NCI-H2196 treated with DMSO at 0.1 percent for 48 hours (cell line): ENCODE measurements at regions not wholly inside any gene's neighbourhood (a gene's known extent, or its start where the extent isn't known, plus 50 kb on each side); places are given as distances from the start of the nearest gene placed in this dataset.
"Not testable (repeated sequence)": the region's sequence is repeated elsewhere in the genome, so short reads cannot be mapped to it uniquely, and the experiment has no call there.

Source experiments
- DNase-seq: peaks from one replicate; lab custom pipeline; 2025; ENCODE audit not compliant: unreplicated experiment; lab: John Stamatoyannopoulos, UW

DNA sequence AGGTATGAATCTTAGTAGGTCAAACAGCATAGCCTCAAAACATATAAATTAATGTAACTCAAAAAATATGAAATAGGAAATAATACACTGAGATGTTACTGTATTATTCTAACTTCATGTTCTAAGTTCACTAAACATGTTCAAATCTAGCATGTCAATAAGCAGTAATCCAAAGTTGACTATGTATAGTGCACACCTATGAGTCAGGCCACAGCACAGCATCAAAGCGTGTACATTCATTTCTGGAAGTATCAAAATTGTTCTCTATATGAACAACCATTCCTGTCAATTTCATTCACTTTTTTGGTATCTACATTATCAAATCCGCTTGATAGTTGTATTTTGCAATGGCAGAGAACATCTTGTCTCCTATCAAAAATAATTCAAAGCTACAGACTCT, 418.9 kb upstream of the POM121L12 start:
- no peak for DNase-seq

- DNase-seq, result no peak
Observed at GRCh38 chr7:52615021-52615695, 420.3 kb upstream of the POM121L12 start.

DNA sequence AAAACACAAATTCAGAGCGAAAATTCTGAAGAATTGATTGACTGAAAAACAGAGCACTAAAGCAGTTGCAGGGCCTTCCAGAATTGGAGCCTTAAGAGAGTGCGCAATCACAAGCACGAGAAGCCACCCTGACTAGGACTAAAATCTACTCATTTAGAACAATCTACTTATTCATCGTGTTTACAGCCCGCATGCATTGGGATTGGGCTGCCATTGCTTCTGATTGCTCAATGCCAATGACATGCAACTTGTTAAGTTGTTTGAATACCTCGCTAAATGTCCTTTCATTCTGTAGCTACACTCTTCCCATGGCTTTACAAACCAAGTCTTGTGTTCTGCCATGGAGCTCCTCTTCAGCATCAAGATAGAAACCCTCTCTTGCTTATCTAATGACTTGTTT, 425.9 kb upstream of the POM121L12 start:
- DNase-seq, result no peak

- no peak for DNase-seq
Observed at GRCh38 chr7:52592698-52593097, 442.7 kb upstream of the POM121L12 start.

DNA sequence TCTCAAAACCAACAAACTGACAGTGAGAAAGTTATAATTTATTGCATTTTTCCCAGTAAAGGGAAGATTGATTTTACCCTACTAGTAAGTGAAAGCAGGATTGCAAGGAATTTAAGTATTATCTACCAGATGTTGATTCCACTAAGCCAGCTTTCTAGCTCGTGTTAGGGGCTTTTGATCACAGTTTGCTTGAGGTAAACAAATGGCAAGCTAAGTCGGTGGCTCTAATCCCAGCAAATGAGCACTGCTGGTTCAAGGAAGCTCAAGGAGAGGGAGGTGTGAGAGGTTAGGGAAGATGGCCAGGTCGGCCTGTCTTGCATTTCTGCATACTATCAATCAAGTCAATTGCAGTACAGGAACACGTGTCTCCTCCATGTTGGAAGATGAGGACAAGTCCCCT, 448.7 kb upstream of the POM121L12 start:
- DNase-seq, result no peak

DNA sequence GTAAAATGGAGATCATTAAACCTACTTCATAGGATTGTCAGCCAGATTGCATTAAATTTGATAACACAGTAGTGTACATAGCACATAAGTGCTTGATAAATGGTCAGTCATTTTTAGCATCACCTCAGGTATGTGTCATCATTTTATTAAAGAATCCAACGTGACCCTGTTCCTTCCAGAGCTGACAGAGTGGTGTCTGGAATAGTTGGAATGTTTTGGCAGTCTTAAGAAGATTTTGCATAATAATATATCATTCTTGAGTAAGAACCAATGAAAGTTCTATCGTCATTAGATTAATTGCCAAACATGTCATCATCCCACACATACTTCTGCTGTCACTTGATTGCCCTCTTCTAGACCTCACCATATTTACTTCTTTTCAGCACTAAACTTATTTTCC, 451.4 kb upstream of the POM121L12 start:
- DNase-seq, result no peak

- DNase-seq, result not testable (repeated sequence)
Observed at GRCh38 chr7:52573141-52573540, 462.3 kb upstream of the POM121L12 start.

DNA sequence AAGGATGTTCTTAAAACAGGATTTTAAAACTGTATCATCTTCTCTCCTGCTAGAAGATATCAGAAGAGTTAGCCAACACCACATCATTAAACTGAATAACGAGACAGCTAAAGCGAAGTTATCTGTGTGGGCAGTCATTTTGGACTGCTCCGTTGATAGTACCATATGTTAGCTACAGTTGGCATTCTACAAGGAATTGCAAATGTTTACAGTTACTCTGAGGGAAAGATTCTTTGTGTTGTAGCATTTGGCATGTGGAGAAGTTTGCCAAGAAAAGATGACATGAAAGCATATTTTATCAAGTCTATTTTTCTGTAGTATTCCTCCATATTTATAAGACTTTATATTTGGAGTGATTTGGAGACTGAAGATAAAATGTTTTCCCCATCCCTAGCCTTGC, 464.4 kb upstream of the POM121L12 start:
- DNase-seq, result no peak

GRCh38 chr7:52569151-52569550, 466.3 kb upstream of the POM121L12 start:
- no peak for DNase-seq

DNA sequence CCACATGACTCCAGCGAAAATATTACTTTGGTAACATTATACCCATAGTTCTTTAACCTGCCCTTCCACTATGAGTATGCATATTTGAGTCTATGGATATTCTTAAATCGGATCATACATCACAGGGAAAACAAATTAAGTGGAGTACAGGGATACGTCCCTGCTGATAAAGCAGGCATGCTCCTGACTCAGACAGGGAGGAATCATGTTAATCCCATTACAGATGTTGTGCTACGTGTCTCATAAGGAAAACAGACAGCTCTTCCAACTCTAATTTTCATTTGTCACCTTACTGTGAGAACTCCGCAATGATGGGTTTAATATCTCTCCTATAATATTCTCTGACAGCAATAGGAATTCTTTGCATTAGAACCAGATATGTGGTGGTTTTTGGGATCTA, 469.5 kb upstream of the POM121L12 start:
- no peak for DNase-seq

GRCh38 chr7:52555805-52556204, 479.6 kb upstream of the POM121L12 start:
- no peak for DNase-seq

DNA sequence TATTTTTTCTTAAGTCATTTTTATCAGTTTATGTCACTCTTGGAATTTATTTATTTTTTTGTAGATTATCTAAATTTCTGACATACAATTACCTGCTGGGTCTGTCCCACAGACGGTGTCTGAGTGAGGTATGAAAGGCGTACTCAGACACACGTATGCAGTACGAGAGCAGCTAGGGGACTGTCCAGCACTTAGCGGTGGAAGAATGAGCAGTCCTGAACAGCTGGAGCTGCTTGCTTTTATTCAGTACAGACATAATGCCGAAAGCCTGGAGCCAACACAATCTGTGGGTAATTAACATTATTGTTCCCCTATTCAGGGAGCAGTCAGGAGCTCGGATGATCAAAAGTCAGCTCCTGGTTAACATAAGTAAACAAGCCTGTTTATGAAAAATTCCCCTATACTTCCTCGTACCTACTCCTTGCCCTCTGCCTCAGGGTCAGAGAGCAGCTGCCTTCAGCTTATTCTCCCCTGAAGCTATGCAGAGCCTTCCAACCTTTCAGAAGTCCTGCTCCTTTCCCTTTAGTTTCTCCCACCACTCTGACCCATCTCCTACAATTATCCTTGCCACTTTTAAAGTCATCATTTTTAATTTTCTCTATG, 488.0 kb upstream of the POM121L12 start:
- DNase-seq, result no peak

- not testable (repeated sequence) for DNase-seq
Observed at GRCh38 chr7:52541198-52541765, 494.2 kb upstream of the POM121L12 start.

DNA sequence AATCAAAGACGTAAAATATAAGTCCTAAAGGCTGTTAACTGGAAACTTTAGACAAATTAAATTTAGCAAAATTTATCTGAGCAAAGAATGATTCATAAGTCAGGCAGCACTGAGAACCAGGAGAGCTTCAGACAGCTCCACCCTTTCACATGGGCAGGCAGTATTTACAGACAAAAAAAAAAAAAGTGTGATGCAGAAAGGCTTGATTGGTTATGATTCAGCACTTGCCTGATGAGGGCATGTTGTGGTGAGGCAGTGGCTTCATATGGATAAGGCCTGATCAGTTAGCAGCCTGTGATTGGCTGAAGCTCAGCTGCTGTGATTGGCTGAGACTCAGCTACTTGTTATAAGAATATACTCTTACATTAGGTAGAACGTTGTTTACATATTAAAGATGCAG, 495.4 kb upstream of the POM121L12 start:
- DNase-seq, result no peak

- no peak for DNase-seq
Observed at GRCh38 chr7:52539414-52539813, 496.0 kb upstream of the POM121L12 start.

- DNase-seq, result no peak
Observed at GRCh38 chr7:52537051-52537450, 498.4 kb upstream of the POM121L12 start.

DNA sequence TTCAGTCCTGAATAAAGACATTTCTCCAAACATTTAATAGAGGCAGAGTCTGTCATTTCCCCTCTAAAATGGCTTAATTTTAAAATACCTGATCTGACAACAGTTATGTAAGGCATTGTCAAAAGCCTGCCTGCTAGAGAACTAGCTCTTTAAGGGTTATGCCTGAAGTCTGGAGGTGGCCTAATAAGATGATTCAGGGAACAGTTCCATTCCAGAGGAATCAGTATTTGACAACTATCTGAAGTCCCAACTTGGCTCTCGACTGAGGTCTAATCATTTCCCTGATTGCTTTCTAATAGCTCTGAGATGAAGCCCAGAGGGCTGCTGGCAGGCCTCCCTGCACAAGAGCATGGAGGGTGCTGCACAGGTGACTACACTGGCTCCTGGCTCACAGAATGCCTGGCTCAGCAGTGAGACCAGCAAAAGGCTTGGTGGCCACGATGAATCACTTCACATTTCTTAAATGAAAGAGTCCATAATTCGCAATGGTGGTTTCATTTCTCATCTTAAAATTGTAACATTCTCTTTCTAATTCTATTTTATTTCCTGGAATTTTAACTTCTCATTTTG, 509.6 kb upstream of the POM121L12 start:
- DNase-seq, result no peak

GRCh38 chr7:52518869-52519268, 516.6 kb upstream of the POM121L12 start:
- no peak for DNase-seq

- DNase-seq, result no peak
Observed at GRCh38 chr7:52512656-52513055, 522.8 kb upstream of the POM121L12 start.

- no peak for DNase-seq
Observed at GRCh38 chr7:52507546-52508255, 527.7 kb upstream of the POM121L12 start.

GRCh38 chr7:52506325-52506724, 529.1 kb upstream of the POM121L12 start:
- DNase-seq, result no peak

DNA sequence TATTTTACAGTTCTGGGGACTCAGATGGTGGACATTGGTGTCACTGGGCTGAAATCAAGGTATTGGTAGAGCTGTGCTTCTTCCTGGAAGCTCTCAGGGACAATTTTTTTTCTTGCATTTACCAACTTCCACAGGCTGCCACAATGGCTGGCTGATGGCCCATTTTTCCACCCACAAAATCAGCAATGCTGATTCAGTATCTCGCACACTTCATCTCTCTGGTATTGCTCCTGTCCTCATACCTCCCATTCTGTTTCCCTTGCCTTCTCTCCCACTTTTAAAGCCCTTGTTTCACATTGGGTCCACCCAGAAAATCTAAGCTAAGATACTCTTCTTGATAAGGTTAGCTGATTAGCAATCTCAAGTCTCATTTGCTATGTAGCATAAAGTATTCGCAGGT, 530.9 kb upstream of the POM121L12 start:
- DNase-seq, result no peak
